ENCODE measurements at regions not wholly inside any gene's neighbourhood (a gene's known extent, or its start where the extent isn't known, plus 50 kb on each side); places are given as distances from the start of the nearest gene placed in this dataset.

GRCh38 chr3:54071601-54072000, 50.8 kb upstream of the CACNA2D3 start:
- TF ChIP-seq, protein P1, sequence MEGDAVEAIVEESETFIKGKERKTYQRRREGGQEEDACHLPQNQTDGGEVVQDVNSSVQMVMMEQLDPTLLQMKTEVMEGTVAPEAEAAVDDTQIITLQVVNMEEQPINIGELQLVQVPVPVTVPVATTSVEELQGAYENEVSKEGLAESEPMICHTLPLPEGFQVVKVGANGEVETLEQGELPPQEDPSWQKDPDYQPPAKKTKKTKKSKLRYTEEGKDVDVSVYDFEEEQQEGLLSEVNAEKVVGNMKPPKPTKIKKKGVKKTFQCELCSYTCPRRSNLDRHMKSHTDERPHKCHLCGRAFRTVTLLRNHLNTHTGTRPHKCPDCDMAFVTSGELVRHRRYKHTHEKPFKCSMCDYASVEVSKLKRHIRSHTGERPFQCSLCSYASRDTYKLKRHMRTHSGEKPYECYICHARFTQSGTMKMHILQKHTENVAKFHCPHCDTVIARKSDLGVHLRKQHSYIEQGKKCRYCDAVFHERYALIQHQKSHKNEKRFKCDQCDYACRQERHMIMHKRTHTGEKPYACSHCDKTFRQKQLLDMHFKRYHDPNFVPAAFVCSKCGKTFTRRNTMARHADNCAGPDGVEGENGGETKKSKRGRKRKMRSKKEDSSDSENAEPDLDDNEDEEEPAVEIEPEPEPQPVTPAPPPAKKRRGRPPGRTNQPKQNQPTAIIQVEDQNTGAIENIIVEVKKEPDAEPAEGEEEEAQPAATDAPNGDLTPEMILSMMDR (IDR thresholded peaks at IDR 0.05; ENCODE audit: control extremely low read depth, extremely low read depth, low read depth, missing control alignments), result no peak
- POLR2A ChIA-PET, result no interaction called here
- no peak for DNase-seq (ENCODE audit: extremely low spot score)
- CTCF ChIA-PET, result no interaction called here

DNA sequence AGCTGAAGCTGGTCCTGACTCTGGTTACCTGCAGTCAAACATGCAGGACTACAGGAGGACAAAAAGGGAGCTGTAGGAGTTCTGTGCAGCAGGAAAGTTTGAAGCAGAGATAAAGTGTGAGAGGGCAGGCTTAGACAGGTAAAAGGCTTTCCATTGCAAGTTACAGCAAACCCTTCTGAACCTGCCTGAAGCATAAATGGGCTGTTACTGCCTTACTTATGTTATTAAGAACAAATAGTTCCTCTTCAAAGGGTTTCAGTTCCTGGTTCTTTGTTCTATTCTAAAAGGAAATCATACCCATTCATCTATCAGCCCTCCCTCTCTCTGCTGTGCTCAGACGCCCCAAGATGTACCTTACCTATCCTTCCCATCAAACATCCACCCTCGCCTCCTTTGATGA, 52.4 kb upstream of the CACNA2D3 start:
- DNase-seq (ENCODE audit: extremely low spot score), result no peak
- CTCF ChIA-PET, result no interaction called here
- TF ChIP-seq, protein P1 (IDR thresholded peaks at IDR 0.05; ENCODE audit: control extremely low read depth, extremely low read depth, low read depth, missing control alignments), result no peak
- POLR2A ChIA-PET, result no interaction called here

DNA sequence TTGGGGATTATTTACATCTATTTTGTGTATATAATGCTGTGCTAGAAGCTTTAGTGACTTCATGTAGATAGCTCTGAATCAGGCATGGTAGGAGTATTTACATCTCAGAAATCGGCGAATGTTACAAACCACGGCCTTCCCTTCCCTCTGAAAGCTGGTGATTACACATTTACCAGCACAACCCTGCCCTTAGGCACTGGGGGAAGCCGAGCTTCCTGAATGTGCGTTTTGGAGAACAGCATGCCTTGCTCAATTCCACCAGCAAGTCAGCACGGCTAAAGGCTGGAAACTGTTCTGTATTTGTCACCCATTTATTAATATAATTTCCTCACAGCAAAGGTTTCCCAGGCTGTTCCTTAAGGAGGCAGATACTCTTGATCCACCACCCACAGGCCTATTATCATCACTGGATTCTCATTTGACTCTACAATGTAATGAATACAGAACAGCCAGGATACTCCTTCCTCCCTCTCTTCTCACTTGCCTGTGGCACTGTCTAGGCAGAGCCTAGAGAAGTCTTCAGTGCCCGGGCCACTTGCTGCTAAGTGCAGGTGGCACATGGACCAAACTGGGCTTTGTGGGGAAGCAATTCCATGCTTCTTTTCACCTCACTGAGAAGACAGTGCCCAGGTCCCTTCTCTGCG, 55.2 kb upstream of the CACNA2D3 start:
- ChIA-PET POLR2A (no interaction called here), CTCF (interaction anchor here (1.2 to 1.6 kb wide), 2 partner anchors 10 to 16 kb away, joined by 3 to 4 read pairs; no protein-coding TSS in a partner anchor)
- TF ChIP-seq, protein P1 (IDR thresholded peaks at IDR 0.05; ENCODE audit: control extremely low read depth, extremely low read depth, low read depth, missing control alignments), result no peak
- no peak for DNase-seq (ENCODE audit: extremely low spot score)

DNA sequence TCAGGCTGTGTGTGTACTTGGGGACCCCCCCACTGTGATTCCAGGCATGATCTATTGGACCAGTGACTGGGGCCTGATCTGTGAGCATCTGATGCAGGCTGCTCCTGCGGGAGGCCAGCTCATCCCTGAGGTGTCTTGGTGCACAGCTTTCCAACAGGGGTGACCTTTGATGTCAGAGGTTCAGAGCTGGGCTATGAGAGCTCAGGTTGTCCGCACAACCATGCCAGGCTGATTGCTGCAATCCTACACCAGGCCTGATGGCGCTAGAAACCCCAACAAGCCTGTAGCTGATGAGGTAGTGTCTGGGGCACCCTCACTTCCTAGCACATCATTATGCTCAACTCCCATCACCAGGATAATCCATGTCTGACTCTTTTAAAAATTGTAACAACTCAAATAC, 56.1 kb upstream of the CACNA2D3 start:
- TF ChIP-seq, protein P1 (IDR thresholded peaks at IDR 0.05; ENCODE audit: control extremely low read depth, extremely low read depth, low read depth, missing control alignments), result no peak
- ChIA-PET POLR2A (no interaction called here), CTCF (no interaction called here)
- DNase-seq (ENCODE audit: extremely low spot score), result no peak

GRCh38 chr3:54065586-54065985, 56.8 kb upstream of the CACNA2D3 start:
- TF ChIP-seq, protein P1 (IDR thresholded peaks at IDR 0.05; ENCODE audit: control extremely low read depth, extremely low read depth, low read depth, missing control alignments), result no peak
- ChIA-PET CTCF (no interaction called here), POLR2A (no interaction called here)
- DNase-seq (ENCODE audit: extremely low spot score), result no peak

GRCh38 chr3:54065140-54065539, 57.2 kb upstream of the CACNA2D3 start:
- DNase-seq (ENCODE audit: extremely low spot score), result no peak
- ChIA-PET CTCF (no interaction called here), POLR2A (no interaction called here)
- TF ChIP-seq, protein P1 (IDR thresholded peaks at IDR 0.05; ENCODE audit: control extremely low read depth, extremely low read depth, low read depth, missing control alignments), result no peak

Data from GM10248 (cell line).